Erythroblast (primary cell): ENCODE measurements at regions not wholly inside any gene's neighbourhood (a gene's known extent, or its start where the extent isn't known, plus 50 kb on each side); places are given as distances from the start of the nearest gene placed in this dataset.

ENCODE experiments used
- GATA1 ChIP-seq: IDR thresholded peaks from 2 replicates; pipeline ENCODE4 v1.6.1; 2011; ENCODE audit warnings: low read depth, mild to moderate bottlenecking, control low read depth, low read length, moderate library complexity
- POLR2A ChIP-seq: IDR thresholded peaks from 2 replicates; pipeline ENCODE4 v1.6.1; 2011; ENCODE audit warnings: mild to moderate bottlenecking, low read length

DNA sequence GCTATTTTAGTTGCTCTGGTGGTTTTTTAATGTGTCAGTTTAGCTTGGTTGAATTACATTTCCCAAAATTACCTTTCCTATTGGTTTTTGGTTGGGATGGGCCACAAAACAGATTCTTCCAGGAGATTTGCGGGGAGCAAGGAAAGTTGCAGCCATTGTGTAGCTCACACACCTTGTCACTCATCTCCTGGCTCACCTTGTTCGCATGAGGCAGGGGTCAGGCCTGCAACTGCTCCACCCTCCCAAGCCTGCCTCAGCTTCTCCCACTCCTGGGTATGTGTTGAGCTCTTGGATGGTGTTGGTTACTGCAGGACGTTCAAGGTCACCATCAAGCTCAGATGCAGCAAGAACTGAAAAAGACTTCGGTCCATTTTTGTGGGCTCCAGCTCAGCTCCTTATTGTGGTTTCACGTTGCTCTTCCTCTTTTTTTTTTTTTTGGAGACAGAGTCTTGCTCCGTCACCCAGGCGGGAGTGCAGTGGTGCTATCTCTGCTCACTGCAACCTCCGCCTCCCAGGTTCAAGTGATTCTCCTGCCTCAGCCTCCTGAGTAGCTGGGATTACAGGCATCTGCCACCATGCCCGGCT is 95.6 kb upstream of the METTL14 start:
- TF ChIP-seq POLR2A (no peak), GATA1 (no peak)
